NCI-H2196 (cell line): ENCODE measurements at regions not wholly inside any gene's neighbourhood (a gene's known extent, or its start where the extent isn't known, plus 50 kb on each side); places are given as distances from the start of the nearest gene placed in this dataset.
"Not testable (repeated sequence)": the region's sequence is repeated elsewhere in the genome, so short reads cannot be mapped to it uniquely, and the experiment has no call there.

Experiments used
- DNase-seq: peaks from one replicate; lab custom pipeline; 2025; ENCODE audit not compliant: unreplicated experiment; lab: John Stamatoyannopoulos, UW

- DNase-seq, result no peak
These were observed 274.1 kb upstream of the CTNNB1 start for GRCh38 chr3:40925231-40925630.

GRCh38 chr3:40930131-40930538 is 269.2 kb upstream of the CTNNB1 start:
- DNase-seq, result no peak

- DNase-seq, result peak; percentile 0
These were observed 268.5 kb upstream of the CTNNB1 start for GRCh38 chr3:40930756-40931155.

GRCh38 chr3:40938591-40938990 is 260.7 kb upstream of the CTNNB1 start:
- DNase-seq, result no peak

- DNase-seq, result no peak
These were observed 260.1 kb upstream of the CTNNB1 start for GRCh38 chr3:40939030-40939740.

- no peak for DNase-seq
These were observed 259.6 kb upstream of the CTNNB1 start for GRCh38 chr3:40939741-40940130.

- no peak for DNase-seq
These were observed 258.7 kb upstream of the CTNNB1 start for GRCh38 chr3:40940651-40941050.

GRCh38 chr3:40947022-40947421 is 252.3 kb upstream of the CTNNB1 start:
- not testable (repeated sequence) for DNase-seq

- not testable (repeated sequence) for DNase-seq
These were observed 250.0 kb upstream of the CTNNB1 start for GRCh38 chr3:40949347-40949746.

- no peak for DNase-seq
These were observed 247.7 kb upstream of the CTNNB1 start for GRCh38 chr3:40951636-40952035.

- DNase-seq, result no peak
These were observed 238.0 kb upstream of the CTNNB1 start for GRCh38 chr3:40961104-40961857.

GRCh38 chr3:40962721-40963120 is 236.6 kb upstream of the CTNNB1 start:
- no peak for DNase-seq

GRCh38 chr3:40968666-40969065 is 230.6 kb upstream of the CTNNB1 start:
- no peak for DNase-seq

- DNase-seq, result no peak
These were observed 230.0 kb upstream of the CTNNB1 start for GRCh38 chr3:40969341-40969740.

- no peak for DNase-seq
These were observed 229.4 kb upstream of the CTNNB1 start for GRCh38 chr3:40969756-40970466.

GRCh38 chr3:40971191-40972168 is 227.8 kb upstream of the CTNNB1 start:
- peak; percentile 75 for DNase-seq

GRCh38 chr3:40972350-40972749 is 227.0 kb upstream of the CTNNB1 start:
- no peak for DNase-seq

- no peak for DNase-seq
These were observed 226.2 kb upstream of the CTNNB1 start for GRCh38 chr3:40973141-40973540.

- DNase-seq, result no peak
These were observed 223.6 kb upstream of the CTNNB1 start for GRCh38 chr3:40975711-40976121.

- DNase-seq, result no peak
These were observed 223.1 kb upstream of the CTNNB1 start for GRCh38 chr3:40976241-40976640.

GRCh38 chr3:40978442-40978841 is 220.9 kb upstream of the CTNNB1 start:
- DNase-seq, result no peak
